HK-2 (cell line): ENCODE measurements at regions not wholly inside any gene's neighbourhood (a gene's known extent, or its start where the extent isn't known, plus 50 kb on each side); places are given as distances from the start of the nearest gene placed in this dataset.
"Not testable (repeated sequence)": the region's sequence is repeated elsewhere in the genome, so short reads cannot be mapped to it uniquely, and the experiment has no call there.

Source experiments
- DNase-seq: peaks from one replicate; pipeline ENCODE4 v3.0.0-alpha.2; 2018; ENCODE audit not compliant: unreplicated experiment

DNA sequence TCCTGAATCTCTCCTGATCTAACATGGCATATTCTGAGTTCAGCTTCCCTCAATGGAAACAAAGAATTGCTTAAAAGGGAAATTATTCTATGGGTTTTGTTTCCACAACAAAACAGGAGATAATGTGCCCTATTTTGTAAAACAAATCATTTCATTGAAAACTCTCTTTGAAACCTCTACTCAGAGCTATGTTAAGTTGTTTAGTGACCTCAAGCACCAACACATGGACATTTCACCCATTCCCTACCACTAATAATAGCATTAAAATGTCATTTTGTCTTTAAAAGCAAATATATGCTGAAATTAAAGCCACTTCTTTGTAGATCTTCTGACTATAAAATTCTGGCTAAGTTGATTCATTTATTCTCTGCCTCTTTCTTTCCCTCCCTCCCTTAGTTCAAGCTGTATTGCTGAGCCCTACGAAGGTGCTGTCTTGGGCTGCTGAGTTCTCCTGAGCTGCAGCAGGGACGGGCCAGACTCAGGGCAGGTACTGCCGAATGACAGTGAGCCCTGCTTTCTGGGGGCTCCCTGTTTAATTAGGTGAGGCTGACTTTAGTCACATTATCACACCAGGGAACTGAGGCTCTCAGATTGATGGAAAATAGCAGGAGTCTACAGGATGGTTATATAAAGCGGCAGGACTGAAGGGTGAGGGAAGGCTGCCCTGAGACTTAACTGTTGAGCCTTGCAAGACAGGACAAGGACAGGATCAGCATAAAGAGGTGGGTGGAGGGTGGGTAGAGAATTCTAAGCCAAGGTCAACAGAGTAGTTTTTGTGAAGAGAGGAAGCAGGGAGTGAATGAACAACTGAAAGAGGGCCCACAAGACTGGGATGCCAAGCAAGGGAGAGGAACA is 1685.1 kb downstream of the SPATA31A7 start:
- not testable (repeated sequence) for DNase-seq

DNA sequence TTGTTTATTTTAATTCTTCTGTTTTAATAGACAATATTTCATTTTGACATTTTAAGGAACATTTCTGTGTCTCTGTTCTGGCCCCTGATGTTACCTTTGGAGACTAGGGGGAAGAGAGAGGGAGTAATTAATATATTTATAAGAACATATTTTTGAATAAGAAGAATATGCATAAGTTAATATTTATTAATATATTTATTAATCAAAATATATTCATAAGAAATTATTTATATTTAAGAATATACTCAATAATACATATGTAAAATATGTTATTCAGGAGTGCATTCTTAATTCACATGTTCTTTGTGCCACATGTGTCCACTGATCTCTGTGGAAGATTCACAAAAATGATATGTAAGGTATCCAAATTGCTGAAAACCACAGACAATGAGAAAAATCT is 1687.7 kb downstream of the SPATA31A7 start:
- DNase-seq: not testable (repeated sequence)

DNA sequence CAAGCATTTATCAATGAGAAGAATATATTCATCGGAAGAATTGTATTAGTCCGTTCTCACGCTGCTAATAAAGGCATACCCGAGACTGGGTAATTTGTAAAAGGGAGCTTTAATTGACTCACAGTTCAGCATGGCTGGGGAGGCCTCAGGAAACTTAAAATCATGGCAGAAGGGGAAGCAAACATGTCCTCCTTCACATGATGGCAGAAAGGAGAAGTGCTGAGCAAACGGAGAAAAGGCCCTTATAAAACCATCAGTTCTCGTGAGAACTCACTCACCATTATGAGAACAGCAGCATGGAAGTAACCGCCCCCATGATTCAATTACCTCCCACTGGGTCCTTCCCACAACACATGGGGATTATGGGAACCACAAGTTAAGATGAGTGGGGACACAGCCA is 1688.2 kb downstream of the SPATA31A7 start:
- DNase-seq: not testable (repeated sequence)

DNA sequence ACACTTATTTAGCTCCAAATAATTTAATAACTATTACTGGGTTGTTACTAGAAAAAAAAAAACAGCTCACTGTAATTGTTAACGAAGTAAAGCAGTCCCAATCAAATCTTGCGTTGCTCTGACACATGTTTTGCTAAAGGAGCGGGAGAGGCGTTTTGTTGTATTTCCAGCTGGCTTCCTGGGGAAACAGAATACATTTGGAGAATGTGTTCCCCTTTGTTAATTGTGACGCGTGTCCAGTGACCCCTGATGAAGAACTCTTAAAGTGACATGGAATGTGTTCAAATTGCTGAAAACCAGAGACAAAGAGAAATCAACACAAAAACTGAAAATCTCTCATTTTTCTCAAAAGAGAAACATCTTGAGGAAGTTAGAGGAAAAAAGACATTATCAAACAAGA is 1690.6 kb downstream of the SPATA31A7 start:
- DNase-seq: not testable (repeated sequence)

DNA sequence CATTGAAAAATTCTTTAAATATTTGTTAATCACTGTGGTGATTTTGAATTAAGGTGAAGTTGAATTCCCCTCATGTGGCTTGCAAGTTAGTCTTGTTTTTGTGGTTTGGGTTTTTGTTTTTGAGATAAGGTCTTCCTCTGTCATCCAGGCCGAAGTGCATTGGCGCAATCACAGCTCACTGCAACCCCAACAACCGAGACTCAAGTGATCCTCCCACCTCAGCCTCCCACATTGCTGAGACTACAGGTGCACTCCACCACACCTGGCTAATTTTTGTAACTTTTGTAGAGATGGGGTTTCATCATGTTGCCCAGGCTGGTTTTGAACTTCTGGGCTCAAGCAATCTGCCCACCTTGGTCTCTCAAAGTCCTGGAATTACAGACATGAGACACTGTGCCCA is 1691.1 kb downstream of the SPATA31A7 start:
- not testable (repeated sequence) for DNase-seq

DNA sequence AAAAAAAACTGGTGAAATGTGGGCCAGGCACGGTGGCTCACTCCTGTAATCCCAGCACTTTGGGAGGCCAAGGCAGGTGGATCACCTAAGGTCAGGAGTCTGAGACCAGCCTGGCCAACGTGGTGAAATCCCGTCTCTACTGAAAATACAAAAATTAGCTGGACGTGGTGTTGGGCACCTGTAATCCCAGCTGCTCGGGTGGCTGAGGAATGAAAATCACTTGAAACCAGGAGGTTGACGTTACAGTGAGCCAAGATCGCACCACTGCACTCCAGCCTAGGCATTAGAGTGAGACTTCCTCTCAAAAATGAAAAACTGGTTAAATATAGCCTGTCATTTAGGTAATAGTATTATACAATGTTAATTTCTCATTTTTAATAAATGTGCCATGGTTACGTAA is 1692.0 kb downstream of the SPATA31A7 start:
- DNase-seq: not testable (repeated sequence)

DNA sequence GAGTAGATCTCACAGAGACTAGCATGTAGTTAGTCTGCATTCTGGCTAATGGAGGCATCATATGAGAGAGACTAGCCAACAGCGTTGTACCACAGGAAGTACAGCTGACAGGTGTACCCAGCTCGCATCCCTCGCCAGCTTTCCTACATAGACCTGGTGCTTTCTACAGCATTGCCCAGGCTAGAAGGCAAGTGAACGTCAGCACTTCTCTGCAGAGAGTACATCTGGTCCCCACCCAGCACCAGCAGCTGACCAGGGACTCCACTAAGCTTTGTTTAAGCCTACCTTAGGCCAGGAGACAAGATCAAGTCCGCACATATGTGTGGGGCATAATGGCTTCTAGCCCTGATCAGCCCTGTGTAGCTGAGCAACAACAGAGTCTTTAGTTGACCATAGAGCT is 1692.9 kb downstream of the SPATA31A7 start:
- DNase-seq: not testable (repeated sequence)

DNA sequence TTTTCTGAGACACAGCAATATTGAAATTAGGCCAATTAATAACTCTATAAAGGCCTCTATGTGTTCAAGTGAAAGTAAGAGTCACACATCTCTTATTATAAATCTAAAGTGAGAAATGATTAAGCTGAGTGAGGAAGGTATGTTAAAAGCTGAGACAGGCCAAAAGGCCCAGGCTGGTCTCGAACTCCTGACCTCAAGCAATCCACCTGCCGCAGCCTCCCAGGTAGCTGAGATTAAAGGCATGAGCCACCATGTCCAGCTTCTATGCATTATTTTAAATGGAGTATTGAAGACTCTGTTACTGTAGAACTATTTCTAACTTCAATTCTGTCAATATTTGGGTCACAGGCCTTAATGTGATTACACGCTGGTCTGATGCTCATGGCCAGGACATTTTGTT is 1706.9 kb downstream of the SPATA31A7 start:
- DNase-seq: not testable (repeated sequence)

DNA sequence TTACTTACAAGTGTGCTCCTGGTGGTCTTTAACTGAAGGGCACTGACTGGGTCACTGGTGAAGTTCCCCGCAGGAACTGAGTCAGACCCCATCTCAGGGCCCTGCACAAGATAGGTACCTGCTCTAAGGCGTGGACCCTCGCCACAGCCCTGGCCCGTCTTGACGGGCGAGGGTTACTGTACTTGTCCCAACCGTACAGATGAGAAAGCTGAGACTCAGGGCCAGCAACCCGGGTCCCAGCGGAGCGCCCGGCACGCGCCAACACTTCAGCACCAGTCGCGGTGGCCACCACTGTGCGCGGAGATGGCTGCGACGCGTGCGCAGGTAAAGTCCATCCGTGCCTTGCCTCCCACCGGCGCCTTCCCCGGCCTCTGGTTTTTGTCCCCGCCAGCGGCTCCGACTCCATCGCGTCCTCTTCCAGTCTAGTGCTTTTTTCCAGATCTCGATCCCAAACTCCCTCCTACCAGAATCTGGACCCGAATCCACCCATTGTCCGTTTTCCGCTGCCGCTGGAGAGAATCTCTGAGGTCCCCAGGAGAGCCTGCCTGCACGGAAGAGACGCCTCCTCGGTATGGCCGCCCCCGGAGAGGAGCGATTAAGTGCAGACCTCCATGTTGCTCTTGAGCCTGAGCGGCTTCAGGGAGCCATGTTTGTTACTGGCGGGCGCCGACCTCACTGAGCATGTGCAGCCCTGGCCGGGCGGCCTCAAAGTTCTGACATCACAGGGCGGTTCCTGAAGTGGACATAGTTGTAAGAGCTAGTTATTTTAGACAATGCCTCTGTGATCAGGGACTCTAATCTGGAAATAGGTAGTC is 1707.8 kb downstream of the SPATA31A7 start:
- DNase-seq: not testable (repeated sequence)

DNA sequence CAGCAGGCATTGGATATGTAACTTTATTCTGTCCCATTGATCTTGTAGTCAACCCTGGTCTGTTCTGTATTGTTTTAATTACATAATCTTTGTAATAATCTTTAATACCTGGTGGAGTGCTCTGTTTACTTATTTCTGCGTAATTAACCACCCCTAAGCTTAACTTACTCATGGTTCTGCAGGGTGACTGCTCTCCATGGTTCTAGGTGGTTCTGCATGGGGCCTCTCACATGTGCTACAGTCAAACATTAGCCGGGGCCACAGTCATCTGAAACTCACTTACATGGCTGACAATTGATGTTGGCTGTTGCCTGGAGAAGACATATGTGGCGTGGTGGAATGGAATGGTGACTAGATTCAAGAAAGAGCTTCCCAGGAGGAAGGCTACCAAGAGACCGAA is 1709.8 kb downstream of the SPATA31A7 start:
- DNase-seq: not testable (repeated sequence)

DNA sequence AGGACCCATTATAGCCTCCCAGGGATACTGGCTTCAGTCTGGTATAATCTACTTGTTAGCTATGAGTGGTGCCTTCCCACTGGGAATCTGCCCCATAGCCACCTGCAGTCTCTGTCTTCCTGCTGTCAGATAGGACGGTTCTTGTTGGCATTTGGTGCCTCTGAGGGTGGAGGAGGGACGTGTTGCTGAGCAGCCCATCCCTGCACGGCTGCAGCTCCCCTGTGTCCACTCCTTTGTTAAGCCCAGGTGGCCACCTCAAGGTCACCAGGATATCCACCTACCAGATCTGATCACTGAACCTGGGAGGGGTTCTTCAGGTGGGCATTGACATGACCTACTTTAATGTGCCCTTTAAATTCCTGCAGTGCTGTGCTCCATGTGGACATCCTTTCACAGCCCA is 1714.2 kb downstream of the SPATA31A7 start:
- not testable (repeated sequence) for DNase-seq

DNA sequence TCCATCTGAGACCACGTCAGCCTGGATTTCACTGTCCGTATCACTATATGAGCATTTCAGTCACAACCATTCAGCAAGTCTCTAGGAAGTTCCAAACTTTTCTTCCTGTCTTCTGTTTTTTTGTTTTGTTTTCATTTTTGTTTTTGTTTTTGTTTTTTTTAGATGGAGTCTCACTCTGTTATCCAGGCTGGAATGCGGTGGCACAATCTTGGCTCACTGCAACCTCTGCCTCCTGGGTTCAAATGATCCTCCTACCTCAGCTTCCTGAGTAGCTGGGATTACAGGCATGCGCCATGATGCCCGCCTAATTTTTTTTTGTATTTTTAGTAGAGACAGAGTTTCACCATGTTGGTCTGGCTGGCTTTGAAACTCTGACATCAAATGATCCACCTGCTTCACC is 1715.9 kb downstream of the SPATA31A7 start:
- not testable (repeated sequence) for DNase-seq

DNA sequence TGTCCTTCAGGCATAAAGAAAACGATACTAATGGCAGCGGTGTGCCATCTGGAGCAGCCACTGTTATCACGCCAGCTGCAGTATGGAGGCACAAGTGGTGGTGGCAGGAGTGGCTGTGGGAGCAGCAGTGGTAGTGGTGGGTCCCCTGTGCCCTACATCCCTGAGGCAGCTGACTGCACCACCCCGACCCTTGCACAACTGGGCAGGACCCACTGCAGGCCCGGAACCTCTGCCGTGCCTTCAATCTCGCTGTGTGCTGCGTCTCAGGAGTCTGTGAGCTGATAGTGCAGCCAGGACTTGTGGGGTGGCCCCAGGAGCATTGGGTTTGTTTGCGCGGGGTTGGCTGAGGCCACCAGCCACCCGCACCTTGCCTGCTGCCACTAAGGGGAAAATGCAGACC is 1718.0 kb downstream of the SPATA31A7 start:
- DNase-seq: not testable (repeated sequence)

DNA sequence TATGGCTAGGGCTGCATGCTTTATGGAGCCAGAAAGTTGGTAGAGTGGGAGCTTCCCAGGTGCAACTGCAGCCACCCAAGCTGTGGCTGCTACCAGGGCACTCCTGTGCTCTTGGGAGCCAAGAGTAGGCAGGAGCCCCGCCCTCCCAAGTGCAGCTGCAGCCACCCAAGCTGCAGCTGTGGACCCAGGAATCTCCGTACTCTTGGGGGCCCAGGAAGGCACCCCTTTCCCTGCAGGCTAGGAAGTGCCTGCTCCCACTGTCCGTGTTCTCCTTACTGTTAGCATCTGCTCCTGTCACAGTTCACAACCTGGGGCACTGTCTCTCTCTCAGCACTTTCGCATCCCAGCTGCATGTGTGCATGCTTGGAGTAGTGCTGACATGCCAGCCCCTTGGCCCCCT is 1718.4 kb downstream of the SPATA31A7 start:
- not testable (repeated sequence) for DNase-seq

DNA sequence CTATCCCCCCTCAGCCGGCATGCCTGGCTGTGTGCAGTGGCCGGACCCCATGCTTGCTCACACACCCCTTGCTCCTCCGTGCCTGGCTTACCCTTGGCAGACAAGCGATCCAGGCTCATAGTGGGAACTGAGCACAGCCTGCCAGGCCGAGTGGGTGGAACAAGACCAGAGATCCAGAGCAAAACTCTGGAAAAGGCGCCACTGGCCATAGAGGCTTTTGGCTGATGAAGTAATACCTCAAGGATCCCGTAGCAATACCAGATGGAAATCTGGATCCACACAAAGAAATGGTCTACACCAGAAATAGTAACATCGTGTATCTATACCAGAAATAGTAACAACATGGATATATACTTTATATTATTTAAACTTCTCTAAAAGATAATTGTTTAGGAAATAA is 1719.6 kb downstream of the SPATA31A7 start:
- DNase-seq: not testable (repeated sequence)

DNA sequence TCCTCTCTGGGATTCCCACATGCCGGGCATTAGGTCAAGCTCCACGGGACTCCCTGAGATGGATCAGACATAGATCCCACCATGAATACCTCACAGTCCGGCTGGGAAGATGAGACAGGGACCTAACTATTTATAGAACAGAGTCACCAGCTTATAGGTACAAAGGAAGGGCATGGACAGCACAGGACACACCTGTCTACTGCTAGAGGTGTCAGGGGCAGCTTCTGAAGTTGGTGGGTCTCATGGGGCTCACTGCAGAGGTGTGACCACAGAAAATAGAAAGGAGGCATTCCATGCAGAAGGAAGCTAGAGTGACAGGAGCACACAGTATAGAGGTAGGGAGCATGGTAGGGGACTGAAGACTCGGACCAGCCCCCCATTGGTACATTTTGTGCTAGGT is 1722.4 kb downstream of the SPATA31A7 start:
- DNase-seq: not testable (repeated sequence)

DNA sequence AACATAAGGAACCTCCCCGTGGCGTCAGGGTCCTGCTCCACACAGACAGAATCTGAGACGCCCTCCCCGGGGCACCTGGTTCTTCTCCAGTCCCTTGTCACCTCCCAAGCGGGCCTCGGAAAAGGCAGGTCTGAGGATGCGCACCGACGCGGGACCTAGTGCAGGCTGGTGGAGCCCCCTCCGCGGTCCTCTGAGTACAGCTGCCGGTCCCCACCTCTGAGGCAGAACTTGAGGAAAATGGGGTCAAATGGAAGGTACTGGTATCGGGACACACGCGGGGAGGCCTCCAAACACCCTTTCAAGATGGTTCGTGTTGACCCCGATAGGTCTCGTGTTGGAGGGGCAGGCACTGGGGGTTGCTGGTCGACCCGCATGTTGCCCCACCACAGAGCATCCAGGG is 1725.3 kb downstream of the SPATA31A7 start:
- DNase-seq: not testable (repeated sequence)

DNA sequence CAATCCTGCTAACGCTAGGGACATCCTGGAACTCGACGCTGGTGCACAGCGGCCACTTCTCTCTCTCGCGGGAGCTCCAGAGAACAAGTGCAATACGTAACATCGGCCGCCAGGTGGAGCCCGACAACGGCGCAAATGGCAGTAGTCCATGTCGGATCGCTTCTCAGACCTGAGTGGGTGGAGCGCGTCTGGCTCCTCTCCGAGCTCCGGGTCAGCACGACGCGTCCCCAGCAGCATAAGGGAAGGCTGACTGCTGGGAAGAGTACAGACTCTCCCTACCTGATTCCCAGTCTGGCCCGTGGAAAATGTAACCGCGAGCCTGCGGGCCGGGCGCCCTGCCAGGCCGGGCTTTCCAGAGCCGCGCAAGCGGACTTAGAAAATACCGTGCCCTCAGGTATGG is 1725.8 kb downstream of the SPATA31A7 start:
- DNase-seq: not testable (repeated sequence)

DNA sequence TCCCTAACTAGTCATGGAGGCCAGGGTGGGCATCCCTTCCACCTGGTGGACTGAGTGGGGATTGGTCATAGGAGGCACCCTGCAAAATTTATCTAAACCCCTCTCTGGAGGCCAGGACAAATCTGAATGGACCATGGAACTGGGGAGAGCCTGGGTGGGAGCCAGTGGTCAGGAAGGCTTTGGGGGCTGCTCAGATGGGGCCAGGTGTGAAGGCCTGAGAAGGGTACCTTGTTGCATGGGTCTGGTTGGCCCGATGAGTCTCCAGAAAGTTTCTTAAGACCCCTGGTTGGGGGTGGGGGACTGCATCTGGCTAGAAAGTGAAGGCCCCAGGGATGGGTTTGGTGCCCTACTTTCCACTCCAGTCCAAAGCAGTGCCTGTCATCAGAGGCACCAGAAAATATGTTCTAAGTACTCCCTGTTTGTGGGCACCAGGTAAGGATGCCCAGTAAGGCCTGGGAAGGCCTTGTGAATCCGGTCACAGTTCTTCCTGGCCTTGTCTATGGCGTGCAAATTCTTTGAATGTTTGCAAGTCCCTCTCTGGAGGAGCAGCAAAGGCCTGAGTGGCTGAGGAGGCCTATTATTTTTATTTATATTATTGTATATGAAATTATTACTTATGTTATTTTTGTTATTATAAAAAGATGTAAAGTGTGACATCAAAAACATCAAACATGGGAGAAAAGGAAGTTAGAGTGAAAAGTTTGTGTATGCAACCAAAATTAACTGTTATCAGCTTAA is 1729.0 kb downstream of the SPATA31A7 start:
- DNase-seq: not testable (repeated sequence)

DNA sequence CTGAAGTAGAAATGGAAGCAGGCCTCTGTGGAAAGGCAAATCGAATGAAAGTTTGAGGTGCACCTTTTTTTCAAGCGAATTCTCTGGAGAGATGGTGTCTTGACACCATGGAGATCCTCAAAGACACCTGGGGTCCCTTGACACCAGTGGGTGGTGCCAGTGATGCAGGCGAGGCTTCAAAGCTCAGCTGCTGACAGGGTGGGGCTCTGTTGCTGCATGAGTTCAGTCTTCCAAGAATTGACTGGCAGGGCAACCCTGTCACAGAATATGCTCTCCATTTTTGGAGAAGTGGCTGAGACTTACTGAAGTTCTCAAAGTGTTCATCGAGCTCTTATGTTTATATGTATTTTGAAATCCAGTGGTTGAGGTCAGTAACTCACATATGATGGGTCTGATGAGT is 1741.6 kb downstream of the SPATA31A7 start:
- not testable (repeated sequence) for DNase-seq

DNA sequence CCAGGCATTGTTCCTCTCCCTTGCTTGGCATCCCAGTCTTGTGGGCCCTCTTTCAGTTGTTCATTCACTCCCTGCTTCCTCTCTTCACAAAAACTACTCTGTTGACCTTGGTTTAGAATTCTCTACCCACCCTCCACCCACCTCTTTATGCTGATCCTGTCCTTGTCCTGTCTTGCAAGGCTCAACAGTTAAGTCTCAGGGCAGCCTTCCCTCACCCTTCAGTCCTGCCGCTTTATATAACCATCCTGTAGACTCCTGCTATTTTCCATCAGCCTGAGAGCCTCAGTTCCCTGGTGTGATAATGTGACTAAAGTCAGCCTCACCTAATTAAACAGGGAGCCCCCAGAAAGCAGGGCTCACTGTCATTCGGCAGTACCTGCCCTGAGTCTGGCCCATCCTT is 1763.0 kb downstream of the SPATA31A7 start:
- DNase-seq: not testable (repeated sequence)
